Endothelial cell of umbilical vein (primary cell): ENCODE measurements at regions not wholly inside any gene's neighbourhood (a gene's known extent, or its start where the extent isn't known, plus 50 kb on each side); places are given as distances from the start of the nearest gene placed in this dataset.

Experiments
- BruUV-seq: library from RNA; stranded (reverse); fragments of 400-500 nt; replicated peaks from 2 replicates; lab custom pipeline; 2021; lab: Mats Ljungman, UMichigan
- CTCF ChIA-PET: fragments of 300-600, 350-600 bp; sonication (Branson Sonifier 250); formaldehyde crosslinking; loops from one replicate; lab custom pipeline; 2021; ENCODE audit warnings: antibody characterized with exemption, inconsistent platforms; lab: Charles Lee
- POLR2A ChIA-PET: fragments of 300-600, 350-600 bp; sonication (Branson Sonifier 250); formaldehyde crosslinking; loops from one replicate; lab custom pipeline; 2021; ENCODE audit warnings: antibody characterized with exemption, inconsistent platforms; lab: Charles Lee
- DNase-seq: peaks from one replicate; pipeline ENCODE4 v3.0.0-alpha.2; 2011; ENCODE audit warnings: low read depth, low spot score
- FAIRE-seq: peaks from 2 replicates; lab custom pipeline; 2011; peaks lifted over from hg19 to GRCh38; lab: Jason Lieb, UNC
- H2AFZ ChIP-seq: 2 replicates; pipeline ENCODE4 v1.6.0; 2012; ENCODE audit warnings: low read depth, low read length, control low read depth, inconsistent platforms
- H3K27ac ChIP-seq: 2 replicates; pipeline ENCODE4 v1.5.1; 2011; ENCODE audit warnings: low read depth, mild to moderate bottlenecking, control low read depth, low read length, moderate library complexity; ENCODE audit not compliant: insufficient read depth
- H3K27me3 ChIP-seq, 2 experiments: 2 replicates each; pipeline versions ENCODE4 v1.6.0 to v1.6.1; 2011; ENCODE audit warnings: low read length in 2 of 2, mixed read lengths in 1 of 2; ENCODE audit not compliant: control insufficient read depth in 2 of 2, insufficient read depth in 2 of 2
- H3K36me3 ChIP-seq, 2 experiments: 2 replicates in 1 of 2; 3 replicates in 1 of 2; pipeline ENCODE4 v1.5.1; 2011; ENCODE audit warnings: low read length in 2 of 2, mild to moderate bottlenecking in 1 of 2, moderate library complexity in 1 of 2; ENCODE audit not compliant: control insufficient read depth in 2 of 2, insufficient read depth in 2 of 2; ENCODE audit errors: extremely low read depth in 1 of 2
- H3K4me1 ChIP-seq: 3 replicates; pipeline ENCODE4 v1.5.1; 2011; ENCODE audit warnings: mild to moderate bottlenecking, low read length; ENCODE audit not compliant: control insufficient read depth, insufficient read depth; ENCODE audit errors: extremely low read depth
- H3K4me2 ChIP-seq: 2 replicates; pipeline ENCODE4 v1.6.1; 2011; ENCODE audit warnings: low read length, control low read depth, mixed read lengths; ENCODE audit not compliant: insufficient read depth
- H3K4me3 ChIP-seq, 3 experiments: fragments of 200-600 bp in 1 of 3; sonication (generic), shearing (Covaris generic) in 1 of 3; replicated peaks in 1 of 3; 2 replicates each; pipeline ENCODE4 v1.5.1; 2011 to 2016; ENCODE audit warnings: control low read depth in 3 of 3, low read length in 3 of 3, mild to moderate bottlenecking in 2 of 3, inconsistent platforms in 1 of 3, low read depth in 1 of 3, moderate library complexity in 1 of 3; ENCODE audit not compliant: insufficient read depth in 1 of 3
- H3K79me2 ChIP-seq: 2 replicates; pipeline ENCODE4 v1.6.0; 2012; ENCODE audit warnings: low read length, inconsistent platforms; ENCODE audit not compliant: control insufficient read depth, insufficient read depth
- H3K9ac ChIP-seq: replicated peaks from 2 replicates; pipeline ENCODE3; 2011; ENCODE audit warnings: low read length, control low read depth; ENCODE audit not compliant: insufficient read depth; ENCODE audit errors: extremely low read depth
- H3K9me1 ChIP-seq: replicated peaks from 3 replicates; pipeline ENCODE4 v1.6.0; 2011; ENCODE audit warnings: mild to moderate bottlenecking, low read length; ENCODE audit not compliant: control insufficient read depth, insufficient read depth; ENCODE audit errors: extremely low read depth
- H3K9me3 ChIP-seq: replicated peaks from 2 replicates; pipeline ENCODE4 v1.5.1; 2012; ENCODE audit warnings: low read length, inconsistent platforms; ENCODE audit not compliant: control insufficient read depth, insufficient read depth
- H4K20me1 ChIP-seq: replicated peaks from 2 replicates; pipeline ENCODE3; 2011; ENCODE audit warnings: mild to moderate bottlenecking, low read length; ENCODE audit not compliant: control insufficient read depth, insufficient read depth; ENCODE audit errors: extremely low read depth
- EZH2 ChIP-seq: IDR thresholded peaks from 2 replicates; pipeline ENCODE4 v1.6.1; 2012; ENCODE audit warnings: borderline replicate concordance, low read depth, mild to moderate bottlenecking, moderate library complexity, low read length, inconsistent platforms; ENCODE audit not compliant: severe bottlenecking
- GATA2 ChIP-seq: IDR thresholded peaks from 2 replicates; pipeline ENCODE4 v1.7.0; 2011; ENCODE audit warnings: low read depth, mild to moderate bottlenecking, moderate library complexity, mixed read lengths, low read length; ENCODE audit not compliant: insufficient read length, insufficient read depth
- JUN ChIP-seq: IDR thresholded peaks from 2 replicates; pipeline ENCODE4 v1.6.1; 2011; ENCODE audit warnings: borderline replicate concordance, low read depth; ENCODE audit not compliant: insufficient read length, insufficient read depth
- MYC ChIP-seq: IDR thresholded peaks from one replicate; pipeline ENCODE4 v1.6.1; 2011; ENCODE audit warnings: mild to moderate bottlenecking, low read depth, low read length
- dilution Hi-C: fragments of 300-500 bp; cut with MboI; formaldehyde crosslinking; loops from one replicate; pipeline ENCODE4 v1.15.0; 2019; ENCODE audit warnings: low sequenced_read_pairs; ENCODE audit not compliant: extremely low pct_ligation_motif_present
- intact Hi-C: fragments of 100-400 bp; cut with micrococcal nuclease; formaldehyde crosslinking; loops from one replicate; pipeline ENCODE4 v1.10.0; 2022
- TF ChIP-seq, protein P1 (sequence below), 2 donors: IDR thresholded peaks; 1 replicate in 1 of 2; 2 replicates in 1 of 2; pipeline ENCODE4 v1.5.1; 2011; ENCODE audit warnings: low read length in 2 of 2, mild to moderate bottlenecking in 2 of 2, moderate library complexity in 2 of 2, control low read depth in 1 of 2, inconsistent platforms in 1 of 2, low read depth in 1 of 2; ENCODE audit not compliant: insufficient read depth in 1 of 2; ENCODE audit errors: extremely low read depth in 1 of 2
- TF ChIP-seq, protein P2 (sequence below): IDR thresholded peaks from 2 replicates; pipeline ENCODE4 v1.6.1; 2011; ENCODE audit not compliant: insufficient read depth, insufficient read length

GRCh38 chr13:106145070-106145469 is 390.4 kb downstream of the EFNB2 start:
- no peak overlapping the region for H3K4me2 ChIP-seq
- dilution Hi-C loops: no loop called here
- ChIA-PET CTCF (interaction anchor here (1.3 kb wide), 1 partner anchor 28 kb away, joined by 3 read pairs; no protein-coding TSS in a partner anchor), POLR2A (no interaction called here)
- no TSS peak for BruUV-seq
- H2AFZ ChIP-seq: no peak overlapping the region
- no peaks in the 10 kb centered on the region for H3K4me1 ChIP-seq
- H3K27me3 ChIP-seq: no peaks in the 10 kb centered on the region
- H3K4me3 ChIP-seq: no peak overlapping the region
- no peaks in the 10 kb centered on the region for H4K20me1 ChIP-seq
- H3K79me2 ChIP-seq: no peaks in the 10 kb centered on the region
- FAIRE-seq: no peak
- no peaks in the 10 kb centered on the region for H3K9me3 ChIP-seq
- H3K36me3 ChIP-seq: no peaks in the 10 kb centered on the region
- TF ChIP-seq MYC (no peak), JUN (no peak), EZH2 (no peak), GATA2 (no peak)
- TF ChIP-seq, protein P1, sequence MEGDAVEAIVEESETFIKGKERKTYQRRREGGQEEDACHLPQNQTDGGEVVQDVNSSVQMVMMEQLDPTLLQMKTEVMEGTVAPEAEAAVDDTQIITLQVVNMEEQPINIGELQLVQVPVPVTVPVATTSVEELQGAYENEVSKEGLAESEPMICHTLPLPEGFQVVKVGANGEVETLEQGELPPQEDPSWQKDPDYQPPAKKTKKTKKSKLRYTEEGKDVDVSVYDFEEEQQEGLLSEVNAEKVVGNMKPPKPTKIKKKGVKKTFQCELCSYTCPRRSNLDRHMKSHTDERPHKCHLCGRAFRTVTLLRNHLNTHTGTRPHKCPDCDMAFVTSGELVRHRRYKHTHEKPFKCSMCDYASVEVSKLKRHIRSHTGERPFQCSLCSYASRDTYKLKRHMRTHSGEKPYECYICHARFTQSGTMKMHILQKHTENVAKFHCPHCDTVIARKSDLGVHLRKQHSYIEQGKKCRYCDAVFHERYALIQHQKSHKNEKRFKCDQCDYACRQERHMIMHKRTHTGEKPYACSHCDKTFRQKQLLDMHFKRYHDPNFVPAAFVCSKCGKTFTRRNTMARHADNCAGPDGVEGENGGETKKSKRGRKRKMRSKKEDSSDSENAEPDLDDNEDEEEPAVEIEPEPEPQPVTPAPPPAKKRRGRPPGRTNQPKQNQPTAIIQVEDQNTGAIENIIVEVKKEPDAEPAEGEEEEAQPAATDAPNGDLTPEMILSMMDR (IDR thresholded peaks at IDR 0.05; ENCODE audit: extremely low read depth in 1 of 2, insufficient read depth in 1 of 2, low read depth in 1 of 2, low read length in 2 of 2): no peak
- TF ChIP-seq, protein P2, sequence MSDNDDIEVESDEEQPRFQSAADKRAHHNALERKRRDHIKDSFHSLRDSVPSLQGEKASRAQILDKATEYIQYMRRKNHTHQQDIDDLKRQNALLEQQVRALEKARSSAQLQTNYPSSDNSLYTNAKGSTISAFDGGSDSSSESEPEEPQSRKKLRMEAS: no peak
- DNase-seq: no peak
- intact Hi-C loops: no loop called here
- no peaks in the 10 kb centered on the region for H3K9me1 ChIP-seq
- H3K27ac ChIP-seq: no peak overlapping the region
- H3K9ac ChIP-seq: no peak overlapping the region
